MG63 (cell line): ENCODE measurements at regions not wholly inside any gene's neighbourhood (a gene's known extent, or its start where the extent isn't known, plus 50 kb on each side); places are given as distances from the start of the nearest gene placed in this dataset.
A peak's percentile ranks its signal among the peaks of the same experiment; 100 is the strongest.

Experiments used
- DNase-seq: peaks from one replicate; pipeline ENCODE4 v3.0.0-alpha.2; 2020
- H3K27me3 ChIP-seq: fragments of 250-450 bp; sonication (Bioruptor Pico); 2 replicates; pipeline ENCODE4 v1.5.1; 2020; ENCODE audit warnings: mild to moderate bottlenecking, moderate library complexity
- H3K36me3 ChIP-seq: fragments of 250-450 bp; sonication (Bioruptor Pico); 2 replicates; pipeline ENCODE4 v1.5.1; 2020; ENCODE audit warnings: mild to moderate bottlenecking, moderate library complexity
- H3K4me3 ChIP-seq: fragments of 250-450 bp; sonication (Bioruptor Pico); 2 replicates; pipeline ENCODE4 v1.5.1; 2020; ENCODE audit warnings: mild to moderate bottlenecking, moderate library complexity
- H3K9me3 ChIP-seq: fragments of 250-450 bp; sonication (Bioruptor Pico); 2 replicates; pipeline ENCODE4 v1.5.1; 2020; ENCODE audit warnings: mild to moderate bottlenecking, moderate library complexity

DNA sequence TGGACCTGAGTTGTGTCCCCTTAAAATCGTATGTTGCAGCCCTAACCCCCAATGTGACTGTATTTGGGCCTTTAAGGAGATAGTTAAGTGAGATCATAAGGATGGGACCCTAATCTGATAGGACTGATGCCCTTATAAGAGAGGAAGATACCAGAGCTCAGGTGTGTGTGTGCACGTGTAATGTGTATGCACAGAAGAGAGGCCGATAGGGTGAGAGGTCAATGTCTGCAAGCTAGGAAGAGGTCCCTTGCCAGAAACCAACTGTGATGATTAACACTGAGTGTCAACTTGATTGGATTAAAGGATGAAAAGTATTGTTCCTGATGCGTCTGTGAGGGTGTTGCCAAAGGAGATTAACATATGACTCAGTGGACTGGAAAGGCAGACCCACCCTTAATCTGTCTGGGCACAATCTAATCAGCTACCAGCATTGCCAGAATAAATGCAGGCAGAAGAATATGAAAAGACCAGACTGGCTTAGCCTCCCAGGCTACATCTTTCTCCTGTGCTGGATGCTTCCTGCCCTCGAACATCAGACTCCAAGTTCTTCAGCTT is 299.8 kb downstream of the LRFN2 start:
- H3K4me3 ChIP-seq, result no peak overlapping the region
- no peaks in the 10 kb centered on the region for H3K27me3 ChIP-seq
- no peaks in the 10 kb centered on the region for H3K9me3 ChIP-seq
- no peaks in the 10 kb centered on the region for H3K36me3 ChIP-seq
- peak; percentile 8 for DNase-seq

DNA sequence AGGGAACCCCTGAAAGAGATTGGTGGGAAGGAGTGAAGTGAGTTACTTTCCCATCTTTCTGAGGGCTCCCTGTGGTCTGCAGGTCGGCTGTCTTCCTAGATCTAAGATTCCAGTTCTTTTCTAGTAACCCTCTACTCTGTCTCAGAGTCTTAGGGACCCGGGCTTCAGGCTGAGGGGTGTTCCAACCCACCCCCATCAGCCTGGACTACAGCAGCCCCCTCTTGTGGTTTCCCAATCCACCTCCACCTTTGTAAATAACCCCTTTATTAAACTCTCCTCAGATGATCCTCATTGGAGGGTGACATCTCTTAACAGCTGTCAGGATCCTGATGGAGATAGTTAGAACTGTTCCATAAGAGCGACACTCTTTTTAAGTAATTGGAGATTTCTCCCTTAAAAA is 300.4 kb downstream of the LRFN2 start:
- Histone ChIP-seq H3K9me3 (no peaks in the 10 kb centered on the region), H3K36me3 (no peaks in the 10 kb centered on the region), H3K4me3 (no peak overlapping the region), H3K27me3 (no peaks in the 10 kb centered on the region)
- DNase-seq, result no peak

DNA sequence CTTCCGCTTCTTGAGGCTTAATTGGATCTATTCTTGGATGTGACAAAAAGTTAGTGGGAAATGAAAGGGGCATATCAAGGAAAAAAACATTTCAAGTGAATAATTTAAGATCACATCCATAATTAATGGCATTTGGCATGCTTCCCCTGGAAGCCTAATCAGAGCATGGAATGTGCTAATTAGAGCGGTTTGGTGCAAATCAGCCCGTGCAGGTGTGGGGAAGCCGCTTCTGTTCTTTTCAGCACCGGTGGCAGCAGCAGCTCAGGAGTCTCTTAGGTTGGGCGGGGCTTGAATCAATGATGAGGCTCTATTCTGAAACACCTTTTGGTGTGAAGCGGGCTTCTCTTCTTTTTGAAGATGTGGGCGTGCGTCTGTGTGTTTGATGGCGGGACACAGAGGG is 301.2 kb downstream of the LRFN2 start:
- no peak for DNase-seq
- Histone ChIP-seq H3K9me3 (no peaks in the 10 kb centered on the region), H3K4me3 (no peak overlapping the region), H3K27me3 (no peaks in the 10 kb centered on the region), H3K36me3 (no peaks in the 10 kb centered on the region)

GRCh38 chr6:40285535-40285934 is 301.6 kb downstream of the LRFN2 start:
- no peak for DNase-seq
- no peaks in the 10 kb centered on the region for H3K27me3 ChIP-seq
- no peaks in the 10 kb centered on the region for H3K36me3 ChIP-seq
- H3K9me3 ChIP-seq, result no peaks in the 10 kb centered on the region
- H3K4me3 ChIP-seq, result no peak overlapping the region

- H3K36me3 ChIP-seq, result no peaks in the 10 kb centered on the region
- no peak for DNase-seq
- H3K9me3 ChIP-seq, result no peaks in the 10 kb centered on the region
- H3K27me3 ChIP-seq, result no peaks in the 10 kb centered on the region
- H3K4me3 ChIP-seq, result no peak overlapping the region
Measured at GRCh38 chr6:40282986-40283385, 304.2 kb downstream of the LRFN2 start.

GRCh38 chr6:40281402-40281801 is 305.8 kb downstream of the LRFN2 start:
- no peaks in the 10 kb centered on the region for H3K36me3 ChIP-seq
- no peak overlapping the region for H3K4me3 ChIP-seq
- H3K9me3 ChIP-seq, result no peaks in the 10 kb centered on the region
- no peak for DNase-seq
- H3K27me3 ChIP-seq, result no peaks in the 10 kb centered on the region

DNA sequence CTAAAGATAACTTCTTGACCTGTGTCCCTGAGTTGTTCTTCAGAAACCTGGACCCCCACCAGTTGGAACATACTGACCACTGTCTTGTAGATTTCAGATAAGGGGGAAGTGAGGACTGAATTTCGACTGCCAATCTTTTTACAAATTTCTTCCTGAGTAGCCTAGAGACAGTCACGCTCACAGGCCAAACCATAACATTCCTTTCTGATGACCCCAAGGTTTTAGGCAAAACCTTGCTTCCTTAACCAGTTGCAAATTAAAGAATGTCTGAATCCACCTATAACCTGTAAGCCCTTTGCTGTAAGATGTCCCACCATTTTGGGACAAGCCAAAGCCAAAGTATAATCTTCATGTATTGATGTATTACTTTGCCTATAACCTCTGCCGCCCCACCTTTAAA is 306.9 kb downstream of the LRFN2 start:
- Histone ChIP-seq H3K36me3 (no peaks in the 10 kb centered on the region), H3K4me3 (no peak overlapping the region), H3K27me3 (no peaks in the 10 kb centered on the region), H3K9me3 (no peaks in the 10 kb centered on the region)
- DNase-seq, result no peak

DNA sequence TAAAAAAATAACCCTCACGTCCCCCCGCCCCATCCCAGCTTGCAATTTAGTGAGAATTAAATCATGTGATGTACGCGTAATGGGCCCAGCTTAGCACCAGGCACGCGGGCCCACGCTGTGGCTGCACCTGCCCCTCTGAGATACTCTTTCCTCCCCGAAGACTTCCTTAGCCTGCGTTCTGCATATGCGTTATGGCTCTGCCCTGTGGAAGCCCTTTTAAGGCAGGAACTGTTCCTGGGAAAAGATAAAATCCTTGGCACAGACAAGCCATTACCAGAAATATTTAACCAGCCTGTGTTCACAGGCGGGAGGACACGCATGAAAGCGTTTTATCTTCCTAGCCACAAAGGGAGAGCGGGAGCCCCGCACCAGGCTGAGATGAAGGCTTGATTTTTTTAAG is 311.0 kb downstream of the LRFN2 start:
- no peaks in the 10 kb centered on the region for H3K36me3 ChIP-seq
- DNase-seq, result no peak
- no peaks in the 10 kb centered on the region for H3K9me3 ChIP-seq
- no peak overlapping the region for H3K4me3 ChIP-seq
- H3K27me3 ChIP-seq, result no peaks in the 10 kb centered on the region

GRCh38 chr6:40274058-40274457 is 313.1 kb downstream of the LRFN2 start:
- Histone ChIP-seq H3K9me3 (no peaks in the 10 kb centered on the region), H3K27me3 (no peaks in the 10 kb centered on the region), H3K4me3 (no peak overlapping the region), H3K36me3 (no peaks in the 10 kb centered on the region)
- DNase-seq, result no peak

DNA sequence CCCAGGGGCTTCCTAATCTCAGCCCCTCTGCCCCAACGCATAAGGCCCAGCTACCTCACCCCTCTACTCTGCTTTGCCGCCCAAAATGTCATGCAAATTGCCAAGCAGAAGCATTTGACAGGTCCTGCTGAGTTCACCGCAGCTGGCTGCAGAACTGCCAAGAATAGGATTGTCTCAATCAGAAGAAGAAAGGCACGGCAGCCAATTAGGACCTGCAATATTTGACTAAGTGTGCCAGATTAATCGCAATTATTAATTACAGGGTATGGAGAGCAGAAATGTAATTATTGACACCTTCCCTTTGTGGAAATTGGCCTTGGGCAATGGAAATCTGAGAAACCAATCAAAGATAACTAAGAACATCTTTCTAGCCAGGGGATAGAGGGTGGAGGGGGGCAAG is 318.6 kb downstream of the LRFN2 start:
- no peaks in the 10 kb centered on the region for H3K27me3 ChIP-seq
- no peaks in the 10 kb centered on the region for H3K9me3 ChIP-seq
- H3K36me3 ChIP-seq, result no peaks in the 10 kb centered on the region
- H3K4me3 ChIP-seq, result no peak overlapping the region
- DNase-seq, result no peak

DNA sequence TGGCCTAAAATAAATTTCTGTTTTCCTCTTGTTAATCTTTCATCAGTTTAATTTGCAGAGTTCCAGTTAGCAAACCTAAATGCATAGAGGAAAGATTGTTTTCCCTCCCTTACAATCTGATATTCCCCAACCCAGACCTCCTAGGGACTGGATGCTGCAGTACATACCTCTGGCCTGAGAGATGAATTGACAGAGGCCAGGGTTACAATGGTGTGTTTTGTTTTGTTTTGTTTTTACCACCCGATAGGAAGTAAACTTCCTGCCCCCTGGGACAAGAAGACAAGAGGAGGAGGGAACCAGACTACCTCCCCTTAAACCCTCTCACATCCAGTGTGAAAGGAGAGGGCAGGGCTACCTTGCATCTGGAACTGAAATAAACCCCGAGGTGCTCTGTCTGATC is 319.0 kb downstream of the LRFN2 start:
- H3K27me3 ChIP-seq, result no peaks in the 10 kb centered on the region
- H3K36me3 ChIP-seq, result no peaks in the 10 kb centered on the region
- no peak for DNase-seq
- H3K4me3 ChIP-seq, result no peak overlapping the region
- no peaks in the 10 kb centered on the region for H3K9me3 ChIP-seq

DNA sequence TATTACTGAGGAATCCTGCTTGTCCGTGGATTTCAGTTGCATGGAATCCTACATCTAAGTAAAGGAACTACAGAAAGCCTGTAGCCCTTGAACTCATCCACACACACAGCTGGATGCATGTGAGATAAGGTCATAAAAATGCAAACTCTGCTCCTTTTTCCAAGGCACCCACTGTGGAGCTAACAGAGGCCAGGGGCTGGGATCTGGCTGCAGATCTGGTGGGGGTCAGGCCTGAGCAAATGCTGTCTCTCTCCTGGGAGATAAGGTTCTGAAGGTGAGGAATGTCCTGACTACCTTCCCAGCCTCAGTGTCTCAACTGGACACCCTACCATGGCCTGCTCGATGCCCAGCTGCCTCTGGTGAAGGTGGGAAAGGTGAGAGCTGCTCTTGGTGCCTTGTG is 321.5 kb downstream of the LRFN2 start:
- Histone ChIP-seq H3K27me3 (no peaks in the 10 kb centered on the region), H3K9me3 (no peaks in the 10 kb centered on the region), H3K36me3 (no peaks in the 10 kb centered on the region), H3K4me3 (no peak overlapping the region)
- DNase-seq, result no peak

DNA sequence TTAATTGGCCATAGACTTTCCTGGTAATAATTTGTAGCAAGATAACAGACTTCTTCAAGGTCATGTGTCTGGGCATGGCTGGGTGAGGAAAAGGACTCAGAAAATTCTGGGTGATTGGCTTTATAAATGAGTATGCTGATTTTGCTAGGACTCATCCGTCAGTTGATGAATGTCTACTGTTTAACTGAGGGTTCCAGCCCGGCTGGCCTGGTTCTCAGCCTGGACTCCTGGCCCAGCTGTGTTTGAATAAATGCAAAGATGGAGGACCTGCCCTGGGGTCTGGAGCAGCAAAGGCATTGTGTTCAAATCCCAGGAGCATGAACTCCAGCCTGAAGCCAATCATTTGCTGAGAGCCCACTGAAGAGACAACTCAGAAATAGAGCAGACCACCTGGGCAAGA is 323.2 kb downstream of the LRFN2 start:
- no peaks in the 10 kb centered on the region for H3K9me3 ChIP-seq
- DNase-seq, result no peak
- no peaks in the 10 kb centered on the region for H3K36me3 ChIP-seq
- no peak overlapping the region for H3K4me3 ChIP-seq
- H3K27me3 ChIP-seq, result no peaks in the 10 kb centered on the region

DNA sequence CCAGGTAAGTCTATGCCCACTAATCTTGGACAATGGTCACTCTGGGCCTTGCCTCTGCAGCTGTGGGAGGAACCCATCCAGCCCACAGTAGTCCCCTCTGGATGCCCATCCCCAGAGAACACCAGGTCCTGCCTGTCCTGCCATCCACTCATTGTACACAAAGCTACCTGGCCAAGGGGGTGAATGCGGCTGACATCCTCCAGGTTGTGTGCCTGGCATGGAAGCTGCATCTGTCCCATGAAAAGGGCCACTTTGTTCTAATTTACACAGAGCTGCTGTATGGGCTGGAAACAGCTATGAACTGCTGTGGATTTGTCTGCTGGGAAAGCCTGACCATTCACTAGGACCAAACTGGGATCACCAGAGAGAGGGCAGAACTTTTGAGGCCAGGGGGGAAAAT is 324.8 kb downstream of the LRFN2 start:
- H3K27me3 ChIP-seq, result no peaks in the 10 kb centered on the region
- H3K4me3 ChIP-seq, result no peak overlapping the region
- no peak for DNase-seq
- H3K36me3 ChIP-seq, result no peaks in the 10 kb centered on the region
- no peaks in the 10 kb centered on the region for H3K9me3 ChIP-seq

- Histone ChIP-seq H3K27me3 (no peaks in the 10 kb centered on the region), H3K9me3 (no peaks in the 10 kb centered on the region), H3K36me3 (no peaks in the 10 kb centered on the region), H3K4me3 (no peak overlapping the region)
- no peak for DNase-seq
Measured at GRCh38 chr6:40258531-40258930, 324.3 kb upstream of the MOCS1 start.

- DNase-seq, result no peak
- H3K27me3 ChIP-seq, result no peaks in the 10 kb centered on the region
Measured at GRCh38 chr6:40256831-40257230, 322.6 kb upstream of the MOCS1 start.

GRCh38 chr6:40256224-40256623 is 322.0 kb upstream of the MOCS1 start:
- no peaks in the 10 kb centered on the region for H3K36me3 ChIP-seq

More at GRCh38 chr6:40256831-40257230, 322.6 kb upstream of the MOCS1 start:
- H3K9me3 ChIP-seq, result no peaks in the 10 kb centered on the region
- no peak overlapping the region for H3K4me3 ChIP-seq
- no peaks in the 10 kb centered on the region for H3K36me3 ChIP-seq

DNA sequence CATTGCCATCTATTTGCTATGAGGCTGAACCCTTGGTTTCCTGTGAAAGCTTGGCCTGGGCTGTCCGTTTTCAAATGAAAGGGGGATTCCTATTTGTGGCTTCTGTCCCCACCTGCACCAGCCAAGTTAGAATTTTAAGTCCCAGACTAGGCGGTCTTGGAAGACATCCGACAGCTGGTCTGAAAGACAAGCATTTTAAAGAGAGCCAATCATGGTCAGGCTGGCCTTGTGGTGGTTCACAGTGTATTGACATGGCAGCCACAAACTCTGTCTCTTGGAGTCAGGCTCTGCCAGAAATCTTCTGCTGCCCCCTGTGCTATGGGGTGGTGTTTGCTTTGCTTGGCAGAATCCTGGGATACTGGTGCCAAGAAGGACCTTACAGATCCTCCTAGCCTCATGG is 319.2 kb upstream of the MOCS1 start:
- no peak overlapping the region for H3K4me3 ChIP-seq
- no peaks in the 10 kb centered on the region for H3K36me3 ChIP-seq
- no peaks in the 10 kb centered on the region for H3K27me3 ChIP-seq
- DNase-seq, result no peak
- H3K9me3 ChIP-seq, result no peaks in the 10 kb centered on the region

More at GRCh38 chr6:40256224-40256623, 322.0 kb upstream of the MOCS1 start:
- H3K4me3 ChIP-seq, result no peak overlapping the region
- DNase-seq, result no peak
- H3K9me3 ChIP-seq, result no peaks in the 10 kb centered on the region
- no peaks in the 10 kb centered on the region for H3K27me3 ChIP-seq
